ENCODE measurements at regions not wholly inside any gene's neighbourhood (a gene's known extent, or its start where the extent isn't known, plus 50 kb on each side); places are given as distances from the start of the nearest gene placed in this dataset.

DNA sequence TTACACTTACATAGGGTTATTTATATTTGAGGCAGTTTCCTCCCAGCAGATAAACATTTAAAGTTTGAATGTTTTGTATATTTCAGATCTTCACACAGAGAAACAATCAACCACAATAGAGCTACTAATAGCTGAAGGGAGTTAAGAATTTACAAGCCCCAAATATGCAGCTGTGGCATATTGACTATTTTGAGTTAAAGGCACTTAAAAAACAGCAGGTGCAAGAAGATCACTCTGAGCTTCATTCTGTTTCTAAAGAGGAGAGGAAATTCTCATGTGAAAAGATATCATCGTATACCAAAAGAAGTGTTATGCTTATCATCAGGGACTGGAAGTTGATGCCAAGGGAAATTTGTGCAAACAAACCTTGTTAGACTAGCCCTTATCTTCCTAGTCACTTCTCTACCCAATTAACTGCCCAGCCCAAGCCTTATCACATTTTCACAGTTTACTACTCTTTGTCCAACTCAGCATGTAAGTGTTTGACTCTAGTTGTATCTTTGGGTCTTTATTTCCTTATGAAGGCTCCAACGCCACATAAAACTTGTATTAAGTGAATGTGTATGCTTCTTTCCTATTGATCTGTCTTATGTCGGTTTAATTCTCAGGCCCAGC lies 66.3 kb upstream of the COG2 start:
- TF ChIP-seq ARNTL (CRISPR knock-in tag; IDR thresholded peaks at IDR 0.05; ENCODE audit: borderline replicate concordance, low read depth) (no peak), PPARA (CRISPR knock-in tag; IDR thresholded peaks at IDR 0.05; ENCODE audit: borderline replicate concordance) (no peak), ZFP30 (CRISPR knock-in tag; IDR thresholded peaks at IDR 0.05) (no peak), CSDC2 (CRISPR knock-in tag; IDR thresholded peaks at IDR 0.05) (no peak), OSR1 (CRISPR knock-in tag; IDR thresholded peaks at IDR 0.05) (no peak)
- ATAC-seq, result no peak

DNA sequence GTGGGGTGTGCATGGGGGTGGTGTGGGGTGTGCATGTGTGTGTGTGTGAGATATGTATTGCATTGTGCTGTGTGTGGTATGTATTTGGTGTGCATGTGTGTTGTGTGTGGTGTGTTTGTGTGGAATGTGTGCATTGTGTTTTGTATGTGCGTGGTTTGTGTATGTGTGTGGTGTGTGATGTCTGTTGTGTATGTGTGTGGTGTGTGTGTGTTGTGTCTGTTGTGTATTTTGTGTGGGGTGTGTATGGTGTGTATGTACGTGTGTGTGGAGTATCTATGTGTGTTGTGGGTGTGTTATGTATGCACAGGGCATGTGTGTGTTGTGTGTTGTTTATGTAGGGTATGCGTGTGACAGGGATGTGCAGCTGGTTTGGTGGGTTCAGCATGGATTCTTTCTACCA lies 67.8 kb upstream of the COG2 start:
- ATAC-seq, result no peak
- no peak for TF ChIP-seq GLIS3 (CRISPR knock-in tag; IDR thresholded peaks at IDR 0.05)
- no peak for TF ChIP-seq ZC3H10 (CRISPR knock-in tag; IDR thresholded peaks at IDR 0.05)
- no peak for TF ChIP-seq ZFP30 (CRISPR knock-in tag; IDR thresholded peaks at IDR 0.05)
- no peak for TF ChIP-seq OSR1 (CRISPR knock-in tag; IDR thresholded peaks at IDR 0.05)
- TF ChIP-seq SNAI2 (CRISPR knock-in tag; IDR thresholded peaks at IDR 0.05), result no peak
- no peak for TF ChIP-seq ZNF565 (CRISPR knock-in tag; conservative IDR thresholded peaks at IDR 0.05; ENCODE audit: low read depth)
- no peak for TF ChIP-seq ARNTL (CRISPR knock-in tag; IDR thresholded peaks at IDR 0.05; ENCODE audit: borderline replicate concordance, low read depth)
- TF ChIP-seq, protein P1, sequence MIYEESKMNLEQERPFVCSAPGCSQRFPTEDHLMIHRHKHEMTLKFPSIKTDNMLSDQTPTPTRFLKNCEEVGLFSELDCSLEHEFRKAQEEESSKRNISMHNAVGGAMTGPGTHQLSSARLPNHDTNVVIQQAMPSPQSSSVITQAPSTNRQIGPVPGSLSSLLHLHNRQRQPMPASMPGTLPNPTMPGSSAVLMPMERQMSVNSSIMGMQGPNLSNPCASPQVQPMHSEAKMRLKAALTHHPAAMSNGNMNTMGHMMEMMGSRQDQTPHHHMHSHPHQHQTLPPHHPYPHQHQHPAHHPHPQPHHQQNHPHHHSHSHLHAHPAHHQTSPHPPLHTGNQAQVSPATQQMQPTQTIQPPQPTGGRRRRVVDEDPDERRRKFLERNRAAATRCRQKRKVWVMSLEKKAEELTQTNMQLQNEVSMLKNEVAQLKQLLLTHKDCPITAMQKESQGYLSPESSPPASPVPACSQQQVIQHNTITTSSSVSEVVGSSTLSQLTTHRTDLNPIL (CRISPR knock-in tag; IDR thresholded peaks at IDR 0.05; ENCODE audit: low read depth), result no peak
- TF ChIP-seq, protein P2, sequence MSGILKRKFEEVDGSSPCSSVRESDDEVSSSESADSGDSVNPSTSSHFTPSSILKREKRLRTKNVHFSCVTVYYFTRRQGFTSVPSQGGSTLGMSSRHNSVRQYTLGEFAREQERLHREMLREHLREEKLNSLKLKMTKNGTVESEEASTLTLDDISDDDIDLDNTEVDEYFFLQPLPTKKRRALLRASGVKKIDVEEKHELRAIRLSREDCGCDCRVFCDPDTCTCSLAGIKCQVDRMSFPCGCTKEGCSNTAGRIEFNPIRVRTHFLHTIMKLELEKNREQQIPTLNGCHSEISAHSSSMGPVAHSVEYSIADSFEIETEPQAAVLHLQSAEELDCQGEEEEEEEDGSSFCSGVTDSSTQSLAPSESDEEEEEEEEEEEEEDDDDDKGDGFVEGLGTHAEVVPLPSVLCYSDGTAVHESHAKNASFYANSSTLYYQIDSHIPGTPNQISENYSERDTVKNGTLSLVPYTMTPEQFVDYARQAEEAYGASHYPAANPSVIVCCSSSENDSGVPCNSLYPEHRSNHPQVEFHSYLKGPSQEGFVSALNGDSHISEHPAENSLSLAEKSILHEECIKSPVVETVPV (CRISPR knock-in tag; IDR thresholded peaks at IDR 0.05), result no peak
- TF ChIP-seq, protein P3, sequence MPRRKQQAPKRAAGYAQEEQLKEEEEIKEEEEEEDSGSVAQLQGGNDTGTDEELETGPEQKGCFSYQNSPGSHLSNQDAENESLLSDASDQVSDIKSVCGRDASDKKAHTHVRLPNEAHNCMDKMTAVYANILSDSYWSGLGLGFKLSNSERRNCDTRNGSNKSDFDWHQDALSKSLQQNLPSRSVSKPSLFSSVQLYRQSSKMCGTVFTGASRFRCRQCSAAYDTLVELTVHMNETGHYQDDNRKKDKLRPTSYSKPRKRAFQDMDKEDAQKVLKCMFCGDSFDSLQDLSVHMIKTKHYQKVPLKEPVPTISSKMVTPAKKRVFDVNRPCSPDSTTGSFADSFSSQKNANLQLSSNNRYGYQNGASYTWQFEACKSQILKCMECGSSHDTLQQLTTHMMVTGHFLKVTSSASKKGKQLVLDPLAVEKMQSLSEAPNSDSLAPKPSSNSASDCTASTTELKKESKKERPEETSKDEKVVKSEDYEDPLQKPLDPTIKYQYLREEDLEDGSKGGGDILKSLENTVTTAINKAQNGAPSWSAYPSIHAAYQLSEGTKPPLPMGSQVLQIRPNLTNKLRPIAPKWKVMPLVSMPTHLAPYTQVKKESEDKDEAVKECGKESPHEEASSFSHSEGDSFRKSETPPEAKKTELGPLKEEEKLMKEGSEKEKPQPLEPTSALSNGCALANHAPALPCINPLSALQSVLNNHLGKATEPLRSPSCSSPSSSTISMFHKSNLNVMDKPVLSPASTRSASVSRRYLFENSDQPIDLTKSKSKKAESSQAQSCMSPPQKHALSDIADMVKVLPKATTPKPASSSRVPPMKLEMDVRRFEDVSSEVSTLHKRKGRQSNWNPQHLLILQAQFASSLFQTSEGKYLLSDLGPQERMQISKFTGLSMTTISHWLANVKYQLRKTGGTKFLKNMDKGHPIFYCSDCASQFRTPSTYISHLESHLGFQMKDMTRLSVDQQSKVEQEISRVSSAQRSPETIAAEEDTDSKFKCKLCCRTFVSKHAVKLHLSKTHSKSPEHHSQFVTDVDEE (CRISPR knock-in tag; IDR thresholded peaks at IDR 0.05), result no peak
- TF ChIP-seq, protein P4, sequence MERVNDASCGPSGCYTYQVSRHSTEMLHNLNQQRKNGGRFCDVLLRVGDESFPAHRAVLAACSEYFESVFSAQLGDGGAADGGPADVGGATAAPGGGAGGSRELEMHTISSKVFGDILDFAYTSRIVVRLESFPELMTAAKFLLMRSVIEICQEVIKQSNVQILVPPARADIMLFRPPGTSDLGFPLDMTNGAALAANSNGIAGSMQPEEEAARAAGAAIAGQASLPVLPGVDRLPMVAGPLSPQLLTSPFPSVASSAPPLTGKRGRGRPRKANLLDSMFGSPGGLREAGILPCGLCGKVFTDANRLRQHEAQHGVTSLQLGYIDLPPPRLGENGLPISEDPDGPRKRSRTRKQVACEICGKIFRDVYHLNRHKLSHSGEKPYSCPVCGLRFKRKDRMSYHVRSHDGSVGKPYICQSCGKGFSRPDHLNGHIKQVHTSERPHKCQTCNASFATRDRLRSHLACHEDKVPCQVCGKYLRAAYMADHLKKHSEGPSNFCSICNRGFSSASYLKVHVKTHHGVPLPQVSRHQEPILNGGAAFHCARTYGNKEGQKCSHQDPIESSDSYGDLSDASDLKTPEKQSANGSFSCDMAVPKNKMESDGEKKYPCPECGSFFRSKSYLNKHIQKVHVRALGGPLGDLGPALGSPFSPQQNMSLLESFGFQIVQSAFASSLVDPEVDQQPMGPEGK (CRISPR knock-in tag; IDR thresholded peaks at IDR 0.05; ENCODE audit: borderline replicate concordance), result no peak
- TF ChIP-seq BACH2 (CRISPR knock-in tag; IDR thresholded peaks at IDR 0.05; ENCODE audit: borderline replicate concordance), result no peak
- TF ChIP-seq ZFP3 (CRISPR knock-in tag; IDR thresholded peaks at IDR 0.05), result no peak
- no peak for TF ChIP-seq ISL1 (CRISPR knock-in tag; IDR thresholded peaks at IDR 0.05)
- TF ChIP-seq, protein P5, sequence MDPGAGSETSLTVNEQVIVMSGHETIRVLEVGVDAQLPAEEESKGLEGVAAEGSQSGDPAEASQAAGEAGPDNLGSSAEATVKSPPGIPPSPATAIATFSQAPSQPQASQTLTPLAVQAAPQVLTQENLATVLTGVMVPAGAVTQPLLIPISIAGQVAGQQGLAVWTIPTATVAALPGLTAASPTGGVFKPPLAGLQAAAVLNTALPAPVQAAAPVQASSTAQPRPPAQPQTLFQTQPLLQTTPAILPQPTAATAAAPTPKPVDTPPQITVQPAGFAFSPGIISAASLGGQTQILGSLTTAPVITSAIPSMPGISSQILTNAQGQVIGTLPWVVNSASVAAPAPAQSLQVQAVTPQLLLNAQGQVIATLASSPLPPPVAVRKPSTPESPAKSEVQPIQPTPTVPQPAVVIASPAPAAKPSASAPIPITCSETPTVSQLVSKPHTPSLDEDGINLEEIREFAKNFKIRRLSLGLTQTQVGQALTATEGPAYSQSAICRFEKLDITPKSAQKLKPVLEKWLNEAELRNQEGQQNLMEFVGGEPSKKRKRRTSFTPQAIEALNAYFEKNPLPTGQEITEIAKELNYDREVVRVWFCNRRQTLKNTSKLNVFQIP (CRISPR knock-in tag; IDR thresholded peaks at IDR 0.05; ENCODE audit: borderline replicate concordance, low read depth), result no peak
- TF ChIP-seq TCF4 (CRISPR knock-in tag; IDR thresholded peaks at IDR 0.05; ENCODE audit: borderline replicate concordance), result no peak

DNA sequence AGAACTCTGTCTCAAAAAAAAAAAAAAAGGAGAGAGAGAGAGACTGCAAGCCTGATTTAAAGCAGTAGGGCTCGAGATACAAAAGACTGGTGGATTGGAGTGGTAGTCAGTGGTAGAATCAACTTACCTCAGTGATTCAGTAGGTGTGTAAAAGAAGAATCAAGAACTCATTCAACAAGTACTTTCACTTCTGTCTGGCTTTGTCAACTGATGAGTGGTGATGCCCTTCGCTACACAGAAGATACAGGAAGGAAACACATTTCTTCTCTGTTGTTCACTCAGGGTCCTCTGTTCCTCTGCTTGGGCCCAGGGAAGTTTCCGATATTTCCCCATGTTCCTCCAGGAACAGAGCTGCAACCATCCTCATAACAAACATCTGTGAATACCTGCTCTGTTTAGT lies 68.6 kb upstream of the COG2 start:
- no peak for ATAC-seq
- TF ChIP-seq PPARA (CRISPR knock-in tag; IDR thresholded peaks at IDR 0.05; ENCODE audit: borderline replicate concordance) (no peak), ISL1 (CRISPR knock-in tag; IDR thresholded peaks at IDR 0.05) (no peak), ZC3H10 (CRISPR knock-in tag; IDR thresholded peaks at IDR 0.05) (no peak), TCF4 (CRISPR knock-in tag; IDR thresholded peaks at IDR 0.05; ENCODE audit: borderline replicate concordance) (no peak), ZNF565 (CRISPR knock-in tag; conservative IDR thresholded peaks at IDR 0.05; ENCODE audit: low read depth) (no peak), ESRRG (CRISPR knock-in tag; IDR thresholded peaks at IDR 0.05) (no peak), GLIS3 (CRISPR knock-in tag; IDR thresholded peaks at IDR 0.05) (no peak), ZNF8 (CRISPR knock-in tag; IDR thresholded peaks at IDR 0.05) (no peak)
- TF ChIP-seq, protein P2 (CRISPR knock-in tag; IDR thresholded peaks at IDR 0.05), result no peak
